CD8-positive, alpha-beta memory T cell (primary cell): ENCODE measurements at regions not wholly inside any gene's neighbourhood (a gene's known extent, or its start where the extent isn't known, plus 50 kb on each side); places are given as distances from the start of the nearest gene placed in this dataset.
"Not testable (repeated sequence)": the region's sequence is repeated elsewhere in the genome, so short reads cannot be mapped to it uniquely, and the experiment has no call there.

Experiments
- CTCF ChIA-PET: fragments of 350-600 bp; sonication (Branson Sonifier 250); formaldehyde crosslinking; loops from one replicate; lab custom pipeline; 2021; ENCODE audit warnings: antibody characterized with exemption; lab: Charles Lee
- POLR2A ChIA-PET: fragments of 350-600 bp; sonication (Branson Sonifier 250); formaldehyde crosslinking; loops from one replicate; lab custom pipeline; 2021; ENCODE audit warnings: antibody characterized with exemption; lab: Charles Lee
- DNase-seq, 5 donors: peaks; one replicate each; pipeline versions ENCODE4 v3.0.0 to v3.0.0-alpha.2; 2020 to 2022; ENCODE audit warnings: mixed read lengths in 1 of 5
- H3K27ac ChIP-seq: one replicate; pipeline ENCODE4 v1.7.0; 2013; ENCODE audit warnings: low read depth, mild to moderate bottlenecking, low read length, moderate library complexity
- H3K27me3 ChIP-seq: 2 replicates; pipeline ENCODE4 v1.7.0; 2013; ENCODE audit warnings: low read length, mild to moderate bottlenecking; ENCODE audit not compliant: insufficient read depth, poor library complexity, severe bottlenecking
- H3K36me3 ChIP-seq: 2 replicates; pipeline ENCODE4 v1.7.0; 2013; ENCODE audit warnings: mild to moderate bottlenecking, low read length, moderate library complexity; ENCODE audit not compliant: insufficient read depth
- H3K4me1 ChIP-seq: 2 replicates; pipeline ENCODE4 v1.7.0; 2013; ENCODE audit warnings: mild to moderate bottlenecking, low read length, moderate library complexity; ENCODE audit not compliant: insufficient read depth
- H3K4me3 ChIP-seq: 2 replicates; pipeline ENCODE4 v1.7.0; 2013; ENCODE audit warnings: mild to moderate bottlenecking, low read length
- H3K9me3 ChIP-seq: 2 replicates; pipeline ENCODE4 v1.7.0; 2013; ENCODE audit warnings: mild to moderate bottlenecking, low read length
- H3K27ac Mint-ChIP-seq, 8 donors: one replicate each; pipeline ENCODE4 v1.8.0; 2020 to 2021; ENCODE audit warnings: mixed read lengths in 8 of 8, mild to moderate bottlenecking in 6 of 8, inconsistent platforms in 3 of 8, moderate library complexity in 3 of 8
- H3K27me3 Mint-ChIP-seq, 2 donors: one replicate each; pipeline ENCODE4 v1.8.0; 2020 to 2021; ENCODE audit warnings: mixed read lengths in 2 of 2, mild to moderate bottlenecking in 1 of 2, moderate library complexity in 1 of 2
- H3K36me3 Mint-ChIP-seq, 3 donors: one replicate each; pipeline ENCODE4 v1.8.0; 2020 to 2021; ENCODE audit warnings: mixed read lengths in 3 of 3, inconsistent platforms in 1 of 3, mild to moderate bottlenecking in 1 of 3
- H3K4me1 Mint-ChIP-seq, 3 donors: one replicate each; pipeline ENCODE4 v1.8.0; 2020 to 2021; ENCODE audit warnings: mixed read lengths in 3 of 3, inconsistent platforms in 1 of 3, mild to moderate bottlenecking in 1 of 3
- H3K4me3 Mint-ChIP-seq, 7 donors: one replicate each; pipeline ENCODE4 v1.8.0; 2020 to 2021; ENCODE audit warnings: mixed read lengths in 7 of 7, mild to moderate bottlenecking in 6 of 7, moderate library complexity in 4 of 7, inconsistent platforms in 2 of 7
- H3K9me3 Mint-ChIP-seq, 5 donors: one replicate each; pipeline ENCODE4 v1.8.0; 2020 to 2022; ENCODE audit warnings: mixed read lengths in 5 of 5, mild to moderate bottlenecking in 3 of 5, moderate library complexity in 2 of 5, inconsistent platforms in 1 of 5

DNA sequence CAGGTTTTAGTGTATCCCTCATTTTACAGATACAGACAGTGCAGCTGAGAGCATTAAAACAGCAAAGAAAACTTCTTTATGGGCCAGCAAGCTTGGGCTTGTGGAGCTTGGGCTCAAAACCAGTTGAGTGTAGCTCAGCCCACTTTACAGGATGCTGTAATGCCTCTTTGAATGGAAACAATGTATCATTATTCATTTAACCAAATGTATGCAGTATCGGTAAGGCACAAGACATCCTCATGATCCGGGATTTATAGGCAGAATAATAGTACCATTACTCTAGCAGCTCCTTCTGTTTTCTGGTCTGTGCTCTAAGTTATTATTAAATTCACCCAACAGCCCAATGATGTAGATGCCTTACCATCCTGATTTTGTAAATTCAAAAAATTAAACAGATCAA, 575.1 kb upstream of the CDH7 start:
- H3K4me3 Mint-ChIP-seq, result no peak overlapping the region
- no peaks in the 10 kb centered on the region for H3K36me3 Mint-ChIP-seq
- no peaks in the 10 kb centered on the region for H3K4me1 ChIP-seq
- H3K4me1 Mint-ChIP-seq, result no peaks in the 10 kb centered on the region
- H3K36me3 ChIP-seq, result no peaks in the 10 kb centered on the region
- POLR2A ChIA-PET, result no interaction called here
- no peak for DNase-seq
- CTCF ChIA-PET, result no interaction called here
- no peaks in the 10 kb centered on the region for H3K27me3 ChIP-seq
- no peak overlapping the region for H3K27ac ChIP-seq
- H3K9me3 ChIP-seq, result no peaks in the 10 kb centered on the region
- no peak overlapping the region for H3K4me3 ChIP-seq
- peaks cover 4 to 39% (median 13%) of the 10 kb centered on the region in 5 donors for H3K9me3 Mint-ChIP-seq
- H3K27me3 Mint-ChIP-seq, result no peaks in the 10 kb centered on the region
- no peak overlapping the region for H3K27ac Mint-ChIP-seq

DNA sequence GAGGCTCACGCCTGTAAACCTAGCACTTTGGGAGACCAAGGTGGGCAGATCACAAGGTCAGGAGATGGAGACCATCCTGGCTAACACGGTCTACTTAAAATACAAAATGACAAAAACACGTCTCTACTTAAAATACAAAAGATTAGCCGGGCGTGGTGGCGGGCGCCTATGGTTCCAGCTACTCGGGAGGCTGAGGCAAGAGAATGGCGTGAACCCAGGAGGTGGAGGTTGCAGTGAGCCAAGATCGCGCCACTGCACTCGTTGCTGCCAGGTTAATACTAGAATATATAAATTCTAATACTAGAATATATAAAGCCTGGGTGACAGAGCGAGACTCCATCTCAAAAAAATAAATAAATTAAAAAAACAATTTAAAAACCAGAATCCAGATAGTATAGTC, 588.7 kb upstream of the CDH7 start:
- H3K27ac Mint-ChIP-seq, H3K9me3 ChIP-seq, H3K27me3 Mint-ChIP-seq, H3K27ac ChIP-seq, H3K4me3 ChIP-seq, H3K36me3 Mint-ChIP-seq, DNase-seq, CTCF ChIA-PET, H3K4me3 Mint-ChIP-seq, H3K27me3 ChIP-seq, H3K36me3 ChIP-seq, POLR2A ChIA-PET, H3K4me1 ChIP-seq, H3K4me1 Mint-ChIP-seq: not testable (repeated sequence)
- H3K9me3 Mint-ChIP-seq, result peaks cover 3 to 26% (median 9%) of the 10 kb centered on the region in 5 donors

GRCh38 chr18:65146482-65147021, 604.3 kb upstream of the CDH7 start:
- POLR2A ChIA-PET, result no interaction called here

GRCh38 chr18:65145312-65145711, 605.5 kb upstream of the CDH7 start:
- Mint-ChIP-seq H3K9me3 (peaks cover 0 to 35% (median 11%) of the 10 kb centered on the region in 5 donors), H3K27ac (no peak overlapping the region), H3K27me3 (no peaks in the 10 kb centered on the region), H3K36me3 (no peaks in the 10 kb centered on the region), H3K4me1 (no peaks in the 10 kb centered on the region), H3K4me3 (no peak overlapping the region)
- Histone ChIP-seq H3K27me3 (no peaks in the 10 kb centered on the region), H3K9me3 (no peaks in the 10 kb centered on the region), H3K4me3 (no peak overlapping the region), H3K27ac (no peak overlapping the region), H3K4me1 (no peaks in the 10 kb centered on the region), H3K36me3 (no peaks in the 10 kb centered on the region)
- ChIA-PET CTCF (no interaction called here), POLR2A (no interaction called here)
- no peak for DNase-seq

More at GRCh38 chr18:65146482-65147021, 604.3 kb upstream of the CDH7 start:
- Histone ChIP-seq H3K4me3 (no peak overlapping the region), H3K4me1 (no peaks in the 10 kb centered on the region), H3K36me3 (no peaks in the 10 kb centered on the region), H3K27ac (no peak overlapping the region), H3K27me3 (no peaks in the 10 kb centered on the region), H3K9me3 (no peaks in the 10 kb centered on the region)
- CTCF ChIA-PET, result no interaction called here
- Mint-ChIP-seq H3K4me1 (no peaks in the 10 kb centered on the region), H3K27ac (no peak overlapping the region), H3K9me3 (peaks cover 0 to 34% (median 9%) of the 10 kb centered on the region in 5 donors), H3K4me3 (no peak overlapping the region), H3K27me3 (no peaks in the 10 kb centered on the region), H3K36me3 (no peaks in the 10 kb centered on the region)
- no peak for DNase-seq

- ChIA-PET POLR2A (no interaction called here), CTCF (no interaction called here)
- no peak overlapping the region for H3K4me3 Mint-ChIP-seq
- no peaks in the 10 kb centered on the region for H3K36me3 Mint-ChIP-seq
- Histone ChIP-seq H3K4me1 (no peaks in the 10 kb centered on the region), H3K27me3 (no peaks in the 10 kb centered on the region), H3K9me3 (no peaks in the 10 kb centered on the region), H3K36me3 (no peaks in the 10 kb centered on the region), H3K4me3 (no peak overlapping the region), H3K27ac (no peak overlapping the region)
- H3K4me1 Mint-ChIP-seq, result no peaks in the 10 kb centered on the region
- H3K27me3 Mint-ChIP-seq, result no peaks in the 10 kb centered on the region
- peaks cover 6 to 27% (median 15%) of the 10 kb centered on the region in 5 donors for H3K9me3 Mint-ChIP-seq
- DNase-seq, result no peak
- no peak overlapping the region for H3K27ac Mint-ChIP-seq
Measured at GRCh38 chr18:65133610-65134009, 617.2 kb upstream of the CDH7 start.

DNA sequence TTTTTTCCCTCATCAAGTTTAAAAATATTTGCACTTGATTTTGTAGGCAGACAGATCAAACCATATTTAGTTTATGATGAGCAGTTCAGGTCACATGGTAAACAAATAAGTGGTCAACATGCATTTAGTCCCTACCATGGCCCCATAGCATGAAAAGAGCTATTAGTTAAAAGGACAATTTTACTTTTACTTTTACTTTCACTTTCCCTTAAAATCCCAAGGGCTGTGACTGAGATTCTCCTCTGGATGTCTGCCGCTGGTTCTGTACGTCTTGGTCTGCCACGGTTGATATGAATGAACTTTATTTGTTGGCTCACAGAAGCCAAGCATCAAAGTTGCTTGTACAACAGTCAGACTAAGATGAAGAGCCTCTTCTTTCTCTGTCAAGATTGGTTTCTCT, 626.2 kb upstream of the CDH7 start:
- Mint-ChIP-seq H3K27me3 (no peaks in the 10 kb centered on the region), H3K4me3 (peak overlapping the region in 4 of 7 donors; percentile 2 to 44 (median 20)), H3K36me3 (no peaks in the 10 kb centered on the region), H3K9me3 (peaks cover 16 to 30% (median 28%) of the 10 kb centered on the region in 5 donors), H3K27ac (peak overlapping the region in 1 of 8 donors; percentile 47), H3K4me1 (no peaks in the 10 kb centered on the region)
- ChIA-PET CTCF (no interaction called here), POLR2A (no interaction called here)
- no peak overlapping the region for H3K27ac ChIP-seq
- H3K9me3 ChIP-seq, result no peaks in the 10 kb centered on the region
- no peaks in the 10 kb centered on the region for H3K4me1 ChIP-seq
- H3K27me3 ChIP-seq, result no peaks in the 10 kb centered on the region
- no peak for DNase-seq
- H3K4me3 ChIP-seq, result no peak overlapping the region
- H3K36me3 ChIP-seq, result no peaks in the 10 kb centered on the region

- H3K27me3 Mint-ChIP-seq, result no peaks in the 10 kb centered on the region
- Histone ChIP-seq H3K27ac (no peak overlapping the region), H3K9me3 (no peaks in the 10 kb centered on the region), H3K27me3 (no peaks in the 10 kb centered on the region), H3K36me3 (no peaks in the 10 kb centered on the region), H3K4me1 (no peaks in the 10 kb centered on the region), H3K4me3 (no peak overlapping the region)
- no peaks in the 10 kb centered on the region for H3K4me1 Mint-ChIP-seq
- POLR2A ChIA-PET, result no interaction called here
- CTCF ChIA-PET, result no interaction called here
- no peak for DNase-seq
- H3K4me3 Mint-ChIP-seq, result no peak overlapping the region
- H3K27ac Mint-ChIP-seq, result no peak overlapping the region
- H3K36me3 Mint-ChIP-seq, result no peaks in the 10 kb centered on the region
- H3K9me3 Mint-ChIP-seq, result peaks cover 7 to 23% (median 9%) of the 10 kb centered on the region in 5 donors
Measured at GRCh38 chr18:65103864-65104263, 646.9 kb upstream of the CDH7 start.

DNA sequence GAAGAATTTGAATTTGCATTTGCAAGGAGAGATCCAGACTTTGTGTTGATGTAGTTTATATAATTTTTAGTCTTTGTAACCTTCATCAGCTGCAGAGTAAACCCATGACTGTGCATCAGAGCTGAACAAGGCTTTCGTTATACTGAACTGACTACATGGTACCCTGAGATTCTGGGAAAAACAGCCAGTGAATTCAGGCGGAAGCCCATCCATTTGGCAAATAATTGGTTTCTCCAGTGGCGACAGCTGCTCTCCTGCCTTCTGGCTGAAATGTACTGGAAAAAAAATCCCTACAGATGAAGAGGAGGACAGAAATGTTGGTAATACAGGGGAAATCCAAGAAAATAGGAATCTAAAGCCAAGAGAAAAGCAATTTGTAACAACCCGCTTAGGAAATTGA, 657.5 kb upstream of the CDH7 start:
- no peak overlapping the region for H3K27ac Mint-ChIP-seq
- Histone ChIP-seq H3K27ac (no peak overlapping the region), H3K36me3 (no peaks in the 10 kb centered on the region), H3K9me3 (no peaks in the 10 kb centered on the region), H3K4me1 (no peaks in the 10 kb centered on the region), H3K4me3 (no peak overlapping the region), H3K27me3 (no peaks in the 10 kb centered on the region)
- POLR2A ChIA-PET, result no interaction called here
- no peak overlapping the region for H3K4me3 Mint-ChIP-seq
- peaks cover 0 to 19% (median 5%) of the 10 kb centered on the region in 5 donors for H3K9me3 Mint-ChIP-seq
- no peaks in the 10 kb centered on the region for H3K27me3 Mint-ChIP-seq
- CTCF ChIA-PET, result no interaction called here
- DNase-seq, result no peak
- H3K4me1 Mint-ChIP-seq, result no peaks in the 10 kb centered on the region
- no peaks in the 10 kb centered on the region for H3K36me3 Mint-ChIP-seq
